ENCODE measurements at regions not wholly inside any gene's neighbourhood (a gene's known extent, or its start where the extent isn't known, plus 50 kb on each side); places are given as distances from the start of the nearest gene placed in this dataset.

DNA sequence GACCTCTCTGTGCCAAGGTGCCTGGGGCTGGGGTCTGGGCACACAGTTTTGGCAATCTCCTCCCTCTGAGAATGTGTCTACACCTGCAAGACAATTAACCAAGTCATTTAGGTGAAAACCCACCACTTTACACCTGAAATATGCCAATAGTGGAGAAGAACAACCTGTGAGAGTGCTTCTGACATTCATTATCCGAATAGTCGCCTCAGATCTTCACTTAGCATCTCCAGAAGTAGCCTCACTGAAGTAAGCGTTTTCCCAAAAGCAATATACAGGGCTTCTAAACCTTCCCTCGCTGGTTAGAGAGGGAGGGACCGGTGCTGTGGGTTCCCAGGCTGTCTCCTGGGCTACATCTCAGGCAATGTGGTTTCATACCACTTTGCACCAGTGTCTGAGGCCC, 173.5 kb downstream of the DDX1 start:
- no peak for TF ChIP-seq TAF1 (IDR thresholded peaks at IDR 0.05; ENCODE audit: borderline replicate concordance, insufficient read depth, low read length)
- no peak for TF ChIP-seq POLR2AphosphoS5 (IDR thresholded peaks at IDR 0.05; ENCODE audit: low read depth, low read length)
